ENCODE measurements at regions not wholly inside any gene's neighbourhood (a gene's known extent, or its start where the extent isn't known, plus 50 kb on each side); places are given as distances from the start of the nearest gene placed in this dataset.
"Not testable (repeated sequence)": the region's sequence is repeated elsewhere in the genome, so short reads cannot be mapped to it uniquely, and the experiment has no call there.

DNA sequence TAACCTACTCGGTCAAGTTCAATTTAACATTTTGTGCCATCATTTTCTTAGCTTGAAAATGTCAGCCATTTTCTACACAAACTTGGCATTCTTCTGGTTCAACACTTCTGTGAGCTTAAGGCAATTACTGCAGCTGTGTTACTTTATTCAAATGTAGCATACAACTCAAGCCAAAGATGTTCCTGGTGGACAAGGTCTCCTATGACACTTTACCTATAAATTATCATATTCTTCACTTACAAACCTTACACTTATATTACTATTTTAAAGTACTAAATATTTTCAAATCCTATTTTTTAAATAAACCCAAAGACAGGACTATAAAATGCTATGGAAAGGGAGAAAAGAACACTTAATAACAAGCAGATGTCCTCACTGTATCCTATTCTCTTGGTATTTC lies 1045.3 kb downstream of the TSN start:
- Histone ChIP-seq H3K27ac (no peak overlapping the region), H3K36me3 (no peaks in the 10 kb centered on the region), H3K27me3 (no peaks in the 10 kb centered on the region), H3K4me1 (no peaks in the 10 kb centered on the region), H3K4me3 (no peak overlapping the region), H3K9me3 (no peaks in the 10 kb centered on the region)
- TF ChIP-seq POLR2AphosphoS5 (IDR thresholded peaks at IDR 0.05) (no peak), EP300 (IDR thresholded peaks at IDR 0.05) (no peak), POLR2A (IDR thresholded peaks at IDR 0.05) (no peak)
- TF ChIP-seq, protein P1, sequence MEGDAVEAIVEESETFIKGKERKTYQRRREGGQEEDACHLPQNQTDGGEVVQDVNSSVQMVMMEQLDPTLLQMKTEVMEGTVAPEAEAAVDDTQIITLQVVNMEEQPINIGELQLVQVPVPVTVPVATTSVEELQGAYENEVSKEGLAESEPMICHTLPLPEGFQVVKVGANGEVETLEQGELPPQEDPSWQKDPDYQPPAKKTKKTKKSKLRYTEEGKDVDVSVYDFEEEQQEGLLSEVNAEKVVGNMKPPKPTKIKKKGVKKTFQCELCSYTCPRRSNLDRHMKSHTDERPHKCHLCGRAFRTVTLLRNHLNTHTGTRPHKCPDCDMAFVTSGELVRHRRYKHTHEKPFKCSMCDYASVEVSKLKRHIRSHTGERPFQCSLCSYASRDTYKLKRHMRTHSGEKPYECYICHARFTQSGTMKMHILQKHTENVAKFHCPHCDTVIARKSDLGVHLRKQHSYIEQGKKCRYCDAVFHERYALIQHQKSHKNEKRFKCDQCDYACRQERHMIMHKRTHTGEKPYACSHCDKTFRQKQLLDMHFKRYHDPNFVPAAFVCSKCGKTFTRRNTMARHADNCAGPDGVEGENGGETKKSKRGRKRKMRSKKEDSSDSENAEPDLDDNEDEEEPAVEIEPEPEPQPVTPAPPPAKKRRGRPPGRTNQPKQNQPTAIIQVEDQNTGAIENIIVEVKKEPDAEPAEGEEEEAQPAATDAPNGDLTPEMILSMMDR (IDR thresholded peaks at IDR 0.05), result no peak
- WGBS, 2 donors (ENCODE audit: low coverage in 1 of 2), result 71 to 73% methylated on average over 1 of the region's 1 CpG
- ATAC-seq, result no peak

DNA sequence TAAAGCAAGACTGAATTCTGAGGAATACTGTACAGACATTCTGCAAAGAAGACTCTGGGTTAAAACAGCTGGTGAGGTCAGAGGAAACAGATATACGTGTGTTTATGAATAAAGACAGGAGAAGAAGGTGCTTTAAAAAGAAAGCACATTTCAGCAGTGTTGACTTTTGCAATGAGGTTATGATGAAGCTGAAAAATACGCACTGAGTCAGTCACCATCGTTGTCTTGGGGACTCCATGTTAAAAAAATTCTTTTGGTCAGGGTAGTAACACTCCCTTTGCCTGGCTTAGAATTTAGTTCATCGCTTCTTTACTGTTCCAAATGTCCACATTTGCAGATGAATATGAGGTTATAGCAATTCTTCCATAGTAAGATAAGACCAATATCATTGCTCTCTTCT lies 1049.0 kb downstream of the TSN start:
- no peak for ATAC-seq
- Histone ChIP-seq H3K27me3 (no peaks in the 10 kb centered on the region), H3K9me3 (peaks cover 0 to 5% (median 0%) of the 10 kb centered on the region in 3 donors), H3K4me1 (no peaks in the 10 kb centered on the region), H3K4me3 (no peak overlapping the region), H3K27ac (no peak overlapping the region), H3K36me3 (no peaks in the 10 kb centered on the region)
- TF ChIP-seq, protein P1 (IDR thresholded peaks at IDR 0.05), result no peak
- TF ChIP-seq EP300 (IDR thresholded peaks at IDR 0.05) (no peak), POLR2AphosphoS5 (IDR thresholded peaks at IDR 0.05) (no peak), POLR2A (IDR thresholded peaks at IDR 0.05) (no peak)
- 62 to 64% methylated on average over 4 of the region's 4 CpGs for WGBS, 2 donors (ENCODE audit: low coverage in 1 of 2)

DNA sequence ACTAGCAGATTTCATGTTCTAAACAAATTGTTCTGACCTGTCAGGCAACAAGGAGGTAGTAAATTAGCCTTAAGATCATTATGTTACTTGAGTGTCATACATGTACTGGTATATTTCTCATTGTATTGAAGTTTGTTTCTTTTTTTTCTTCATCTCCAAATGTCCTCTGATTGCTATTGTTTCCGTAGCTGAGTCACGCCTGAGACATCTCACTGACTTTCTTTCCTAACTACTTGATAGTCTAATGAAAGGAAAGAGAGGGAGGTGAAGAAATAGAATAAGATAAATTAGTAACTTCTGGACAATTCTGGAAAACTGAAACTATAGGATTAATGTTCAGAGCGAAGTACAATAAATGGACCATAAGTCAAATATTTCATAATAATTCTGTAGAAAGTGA lies 1049.9 kb downstream of the TSN start:
- WGBS, 2 donors (ENCODE audit: low coverage in 1 of 2), result 93 to 96% methylated on average over 3 of the region's 3 CpGs

DNA sequence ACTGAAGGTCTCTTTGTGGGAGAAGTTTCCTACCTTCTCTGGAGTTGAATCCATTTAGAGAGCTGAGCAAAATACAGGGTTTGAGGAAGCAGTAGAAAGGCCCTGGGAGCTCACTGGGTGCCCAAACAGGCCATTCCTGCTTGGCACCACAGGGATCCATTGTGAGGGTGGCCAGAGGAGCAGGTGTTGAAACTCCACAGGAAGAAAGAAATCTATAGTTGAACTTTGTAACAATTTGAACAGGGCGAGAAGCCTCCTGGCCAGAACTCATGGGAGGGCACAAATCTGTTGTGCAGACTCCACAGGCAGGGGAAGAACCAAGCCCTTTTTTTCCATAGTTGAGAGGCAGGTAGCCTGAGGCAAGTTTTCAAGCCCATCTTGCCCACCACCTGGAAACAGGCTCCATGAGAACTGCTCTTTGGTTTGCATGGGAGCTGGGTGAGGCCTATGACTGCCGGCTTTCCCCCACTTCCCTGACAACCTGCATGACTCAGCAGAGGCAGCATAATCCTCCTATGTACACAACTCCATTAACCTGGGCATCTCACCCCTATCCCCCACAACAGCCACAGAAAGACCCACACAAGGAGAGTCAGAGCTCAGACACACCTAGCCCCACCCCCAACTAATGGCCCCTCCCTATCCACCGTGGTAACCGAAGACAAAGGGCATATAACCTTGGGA lies 1053.0 kb downstream of the TSN start:
- H3K4me1 ChIP-seq, result no peaks in the 10 kb centered on the region
- H3K27me3 ChIP-seq, result no peaks in the 10 kb centered on the region
- 83 to 95% methylated on average over 1 to 3 of the region's 4 CpGs for WGBS, 2 donors (ENCODE audit: low coverage in 1 of 2)
- no peak for TF ChIP-seq POLR2A (IDR thresholded peaks at IDR 0.05)
- no peak for TF ChIP-seq POLR2AphosphoS5 (IDR thresholded peaks at IDR 0.05)
- TF ChIP-seq, protein P1 (IDR thresholded peaks at IDR 0.05), result no peak
- no peak for TF ChIP-seq EP300 (IDR thresholded peaks at IDR 0.05)
- no peak overlapping the region for H3K27ac ChIP-seq
- peaks cover 0 to 5% (median 0%) of the 10 kb centered on the region in 3 donors for H3K9me3 ChIP-seq
- no peak for ATAC-seq
- no peaks in the 10 kb centered on the region for H3K36me3 ChIP-seq
- no peak overlapping the region for H3K4me3 ChIP-seq

More for the DNA sequence above, 1049.9 kb downstream of the TSN start:
- Histone ChIP-seq H3K9me3 (peaks cover 0 to 5% (median 0%) of the 10 kb centered on the region in 3 donors), H3K36me3 (no peaks in the 10 kb centered on the region), H3K27me3 (no peaks in the 10 kb centered on the region), H3K4me3 (no peak overlapping the region), H3K4me1 (no peaks in the 10 kb centered on the region), H3K27ac (no peak overlapping the region)
- ATAC-seq, result no peak
- TF ChIP-seq, protein P1 (IDR thresholded peaks at IDR 0.05), result no peak
- no peak for TF ChIP-seq POLR2A (IDR thresholded peaks at IDR 0.05)
- TF ChIP-seq POLR2AphosphoS5 (IDR thresholded peaks at IDR 0.05), result no peak
- TF ChIP-seq EP300 (IDR thresholded peaks at IDR 0.05), result no peak

DNA sequence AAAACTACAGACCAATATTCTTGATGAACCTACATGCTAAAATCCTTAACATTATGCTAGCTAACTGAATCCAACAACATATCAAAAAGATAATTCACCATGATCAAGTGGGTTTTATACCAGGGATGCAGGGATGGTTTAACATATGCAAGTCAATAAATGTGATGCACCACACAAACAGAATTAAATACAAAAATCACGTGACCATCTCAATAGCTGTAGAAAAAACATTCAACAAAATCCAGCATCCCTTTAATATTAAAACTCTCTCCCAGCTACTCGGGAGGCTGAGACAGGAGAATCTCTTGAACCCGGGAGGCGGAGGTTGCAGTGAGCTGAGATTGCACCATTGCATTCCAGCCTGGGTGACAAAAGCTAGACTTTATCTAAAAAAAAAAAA lies 1056.8 kb downstream of the TSN start:
- not testable (repeated sequence) for H3K27me3 ChIP-seq, H3K4me1 ChIP-seq, H3K9me3 ChIP-seq, H3K27ac ChIP-seq, H3K4me3 ChIP-seq, H3K36me3 ChIP-seq, ATAC-seq
- 71 to 100% methylated on average over 1 to 4 of the region's 4 CpGs for WGBS, 2 donors (ENCODE audit: low coverage in 1 of 2)

Measured in gastroesophageal sphincter (tissue), 4 donors.